Thyroid gland (tissue), 4 donors: ENCODE measurements at regions not wholly inside any gene's neighbourhood (a gene's known extent, or its start where the extent isn't known, plus 50 kb on each side); places are given as distances from the start of the nearest gene placed in this dataset.

Experiments
- DNase-seq, 2 donors: peaks; one replicate each; pipeline ENCODE4 v3.0.0-alpha.2; 2019
- H3K27ac ChIP-seq, 3 donors: fragments of 200-600 bp; sonication (generic); 1 replicate in 2 of 3; 2 replicates in 1 of 3; pipeline ENCODE4 v1.5.1; 2016 to 2019; ENCODE audit warnings: mild to moderate bottlenecking in 1 of 3, moderate library complexity in 1 of 3
- H3K27me3 ChIP-seq: fragments of 200-600 bp; sonication (generic); one replicate; pipeline ENCODE4 v1.5.1; 2019
- H3K36me3 ChIP-seq, 2 donors: fragments of 200-600 bp; sonication (generic); one replicate each; pipeline ENCODE4 v1.5.1; 2016 to 2019
- H3K4me1 ChIP-seq, 2 donors: fragments of 200-600 bp; sonication (generic); one replicate each; pipeline ENCODE4 v1.5.1; 2017 to 2019
- H3K4me3 ChIP-seq, 3 donors: fragments of 200-600 bp; sonication (generic); replicated peaks in 1 of 3; 1 replicate in 2 of 3; 2 replicates in 1 of 3; pipeline ENCODE4 v1.5.1; 2016; ENCODE audit warnings: mild to moderate bottlenecking in 1 of 3
- H3K9me3 ChIP-seq: fragments of 200-600 bp; sonication (generic); one replicate; pipeline ENCODE4 v1.5.1; 2017
- POLR2A ChIP-seq, 2 donors: fragments of 450-650 bp; IDR thresholded peaks; one replicate each; pipeline ENCODE4 v1.6.1; 2017; ENCODE audit warnings: antibody characterized with exemption in 2 of 2, mild to moderate bottlenecking in 2 of 2, moderate library complexity in 1 of 2
- WGBS, 2 donors: methylation state at CpG; one replicate each; pipeline ENCODE4 v1.1.5; 2017; 5-methylcytosine and 5-hydroxymethylcytosine counted together
- intact Hi-C: fragments of 100-400 bp; cut with DNase I; formaldehyde crosslinking; loops from one replicate; pipeline ENCODE4 v1.15.1; 2023
- TF ChIP-seq, protein P1 (sequence below), 6 experiments: fragments of 200-600 bp in 3 of 6; fragments of 450-650 bp in 3 of 6; sonication (generic) in 3 of 6; IDR thresholded peaks; one replicate each; pipeline ENCODE4 v1.5.1; 2016 to 2019; ENCODE audit warnings: antibody characterized with exemption in 6 of 6, mild to moderate bottlenecking in 2 of 6, inconsistent platforms in 1 of 6, moderate library complexity in 1 of 6

DNA sequence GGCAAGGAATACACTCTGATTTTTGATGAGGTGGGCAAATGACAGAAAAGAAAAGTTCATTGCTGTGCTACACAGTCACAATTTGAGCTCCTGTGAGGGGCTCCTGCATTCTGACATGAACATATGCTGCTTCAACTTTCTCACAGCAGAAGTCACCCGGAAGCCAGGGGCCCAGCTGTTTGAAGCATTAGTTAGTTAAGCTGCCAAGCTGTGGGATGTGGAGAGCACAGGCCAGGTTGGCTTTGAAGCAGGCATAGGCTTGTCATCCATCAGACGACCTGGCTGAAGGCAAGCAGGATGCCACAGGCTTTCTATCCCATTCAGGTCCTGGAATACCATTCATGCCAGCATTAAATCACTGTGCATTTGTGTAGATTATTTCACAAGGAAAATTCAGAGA, 63.1 kb downstream of the MTNR1B start:
- Histone ChIP-seq H3K36me3 (no peaks in the 10 kb centered on the region), H3K27me3 (no peaks in the 10 kb centered on the region), H3K27ac (no peak overlapping the region), H3K4me3 (no peak overlapping the region), H3K9me3 (no peaks in the 10 kb centered on the region), H3K4me1 (no peaks in the 10 kb centered on the region)
- WGBS, 2 donors, result 57 to 79% methylated on average over 2 of the region's 2 CpGs
- no peak for DNase-seq
- intact Hi-C loops, result no loop called here
- no peak for TF ChIP-seq POLR2A (IDR thresholded peaks at IDR 0.05)
- TF ChIP-seq, protein P1, sequence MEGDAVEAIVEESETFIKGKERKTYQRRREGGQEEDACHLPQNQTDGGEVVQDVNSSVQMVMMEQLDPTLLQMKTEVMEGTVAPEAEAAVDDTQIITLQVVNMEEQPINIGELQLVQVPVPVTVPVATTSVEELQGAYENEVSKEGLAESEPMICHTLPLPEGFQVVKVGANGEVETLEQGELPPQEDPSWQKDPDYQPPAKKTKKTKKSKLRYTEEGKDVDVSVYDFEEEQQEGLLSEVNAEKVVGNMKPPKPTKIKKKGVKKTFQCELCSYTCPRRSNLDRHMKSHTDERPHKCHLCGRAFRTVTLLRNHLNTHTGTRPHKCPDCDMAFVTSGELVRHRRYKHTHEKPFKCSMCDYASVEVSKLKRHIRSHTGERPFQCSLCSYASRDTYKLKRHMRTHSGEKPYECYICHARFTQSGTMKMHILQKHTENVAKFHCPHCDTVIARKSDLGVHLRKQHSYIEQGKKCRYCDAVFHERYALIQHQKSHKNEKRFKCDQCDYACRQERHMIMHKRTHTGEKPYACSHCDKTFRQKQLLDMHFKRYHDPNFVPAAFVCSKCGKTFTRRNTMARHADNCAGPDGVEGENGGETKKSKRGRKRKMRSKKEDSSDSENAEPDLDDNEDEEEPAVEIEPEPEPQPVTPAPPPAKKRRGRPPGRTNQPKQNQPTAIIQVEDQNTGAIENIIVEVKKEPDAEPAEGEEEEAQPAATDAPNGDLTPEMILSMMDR (IDR thresholded peaks at IDR 0.05), result no peak

DNA sequence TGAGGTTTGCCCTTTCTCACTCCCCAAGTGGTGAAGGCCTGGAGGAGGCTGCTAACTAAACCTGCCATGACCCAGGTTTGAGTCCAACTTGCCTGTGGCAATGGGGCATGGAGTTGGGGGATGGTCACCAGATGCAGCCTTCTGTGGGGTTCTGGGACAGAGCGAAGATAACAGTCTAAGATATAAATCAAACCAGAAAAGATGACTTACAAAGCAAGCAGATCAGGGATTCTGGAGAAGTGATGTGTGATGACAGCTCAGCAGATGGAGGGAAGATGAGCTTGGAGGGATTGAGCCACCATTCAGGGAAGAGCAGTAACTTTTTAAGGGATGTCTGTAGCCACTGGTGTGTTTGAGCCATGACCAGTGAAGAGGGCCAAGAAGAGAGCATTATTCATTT, 63.6 kb downstream of the MTNR1B start:
- TF ChIP-seq POLR2A (IDR thresholded peaks at IDR 0.05), result no peak
- TF ChIP-seq, protein P1 (IDR thresholded peaks at IDR 0.05), result no peak
- Histone ChIP-seq H3K4me1 (no peaks in the 10 kb centered on the region), H3K9me3 (no peaks in the 10 kb centered on the region), H3K27me3 (no peaks in the 10 kb centered on the region), H3K27ac (no peak overlapping the region), H3K4me3 (no peak overlapping the region), H3K36me3 (no peaks in the 10 kb centered on the region)
- DNase-seq, result no peak
- WGBS, 2 donors, result 52 to 100% methylated on average over 1 of the region's 1 CpG
- intact Hi-C loops, result no loop called here

DNA sequence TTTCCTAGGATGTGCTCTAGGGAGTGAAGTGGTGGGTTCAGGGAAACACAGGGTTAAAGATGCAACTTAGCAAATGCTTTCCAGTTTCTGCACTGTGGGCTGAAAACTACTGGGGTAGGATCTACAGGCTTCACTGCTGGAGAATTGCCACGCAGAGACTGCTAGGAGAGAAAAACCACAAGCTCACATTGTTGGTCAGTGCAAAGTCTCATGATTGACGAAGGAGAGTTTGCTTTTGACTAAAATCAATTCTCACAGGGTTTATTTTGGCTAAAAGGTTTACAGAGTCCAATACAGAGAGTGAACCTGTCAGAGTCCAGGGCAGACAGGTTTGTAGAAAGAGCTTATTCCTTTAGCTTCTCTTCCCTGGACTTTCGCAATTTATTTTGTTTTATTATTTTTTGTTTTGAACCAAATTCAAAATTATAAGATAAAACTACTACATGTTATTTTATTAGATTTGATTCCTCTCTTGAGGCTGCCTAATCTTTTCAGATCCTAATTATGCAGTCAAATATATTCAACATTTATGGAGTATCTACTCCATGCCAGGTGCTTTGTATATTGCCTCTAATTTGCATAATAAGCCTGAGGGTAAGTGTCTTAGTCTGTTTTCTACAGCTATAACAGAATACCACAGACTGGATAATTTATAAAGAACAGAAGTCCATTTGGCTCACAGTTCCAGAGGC, 64.7 kb downstream of the MTNR1B start:
- no peaks in the 10 kb centered on the region for H3K9me3 ChIP-seq
- no peaks in the 10 kb centered on the region for H3K4me1 ChIP-seq
- no peaks in the 10 kb centered on the region for H3K36me3 ChIP-seq
- H3K4me3 ChIP-seq, result no peak overlapping the region
- intact Hi-C loops, result no loop called here
- no peak for DNase-seq
- H3K27ac ChIP-seq, result no peak overlapping the region
- TF ChIP-seq, protein P1 (IDR thresholded peaks at IDR 0.05), result no peak
- TF ChIP-seq POLR2A (IDR thresholded peaks at IDR 0.05), result no peak
- H3K27me3 ChIP-seq, result no peaks in the 10 kb centered on the region
- 51 to 76% methylated on average over 3 of the region's 3 CpGs for WGBS, 2 donors

DNA sequence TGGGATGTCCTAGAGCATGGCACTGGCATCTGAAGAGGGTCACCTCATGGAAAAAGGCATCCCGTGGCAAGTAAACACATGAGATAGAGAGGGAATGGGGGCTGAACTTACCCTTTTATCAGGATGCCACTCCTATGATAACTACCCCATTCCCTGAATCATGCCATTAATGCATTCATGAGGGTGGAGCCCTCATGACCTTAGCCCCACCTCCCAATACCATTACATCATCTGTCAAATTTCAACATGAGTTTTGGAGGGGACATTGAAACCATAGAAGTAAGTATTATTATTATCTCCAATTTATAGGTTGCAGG, 65.2 kb downstream of the MTNR1B start:
- Histone ChIP-seq H3K4me1 (no peaks in the 10 kb centered on the region), H3K27ac (no peak overlapping the region), H3K4me3 (no peak overlapping the region), H3K27me3 (no peaks in the 10 kb centered on the region), H3K36me3 (no peaks in the 10 kb centered on the region), H3K9me3 (no peaks in the 10 kb centered on the region)
- intact Hi-C loops, result no loop called here
- WGBS, 2 donors, result 83 to 86% methylated on average over 1 of the region's 1 CpG
- no peak for TF ChIP-seq POLR2A (IDR thresholded peaks at IDR 0.05)
- TF ChIP-seq, protein P1 (IDR thresholded peaks at IDR 0.05), result no peak
- no peak for DNase-seq

DNA sequence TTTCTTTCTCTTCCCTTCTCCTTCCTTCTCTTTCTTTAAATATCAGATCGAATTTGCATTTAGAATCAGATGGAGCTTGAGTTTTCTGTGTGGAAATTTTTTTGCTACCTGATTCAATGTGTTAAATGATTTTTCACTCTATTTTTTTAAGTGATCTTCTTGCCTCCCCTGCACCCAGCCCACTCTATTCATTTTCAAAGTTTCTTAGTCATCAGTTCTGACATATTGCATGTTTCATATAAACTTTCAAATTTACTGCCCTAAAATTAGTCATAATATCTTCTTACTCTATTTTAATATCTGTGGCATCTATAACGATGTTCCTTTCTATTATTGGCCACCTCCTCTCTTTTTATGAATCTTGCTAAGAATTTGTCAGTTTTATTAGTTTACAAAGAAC, 69.1 kb downstream of the MTNR1B start:
- no peaks in the 10 kb centered on the region for H3K4me1 ChIP-seq
- no peak for DNase-seq
- WGBS, 2 donors, result 81 to 83% methylated on average over 2 of the region's 2 CpGs
- H3K4me3 ChIP-seq, result no peak overlapping the region
- H3K27me3 ChIP-seq, result no peaks in the 10 kb centered on the region
- no peaks in the 10 kb centered on the region for H3K9me3 ChIP-seq
- no peak overlapping the region for H3K27ac ChIP-seq
- no peak for TF ChIP-seq POLR2A (IDR thresholded peaks at IDR 0.05)
- TF ChIP-seq, protein P1 (IDR thresholded peaks at IDR 0.05), result no peak
- intact Hi-C loops, result no loop called here
- no peaks in the 10 kb centered on the region for H3K36me3 ChIP-seq
